ENCODE measurements at regions not wholly inside any gene's neighbourhood (a gene's known extent, or its start where the extent isn't known, plus 50 kb on each side); places are given as distances from the start of the nearest gene placed in this dataset.

- H3K9ac ChIP-seq (replicated peaks; ENCODE audit: extremely low read depth, insufficient read depth, low read length), result no peak overlapping the region
- no peak overlapping the region for H3K27ac ChIP-seq (ENCODE audit: insufficient read depth, low read depth, low read length)
- no peak overlapping the region for H2AFZ ChIP-seq (ENCODE audit: low read depth, low read length)
- H3K27me3 ChIP-seq (ENCODE audit: control insufficient read depth in 2 of 2, insufficient read depth in 2 of 2, low read length in 2 of 2), result no peaks in the 10 kb centered on the region
- peaks cover 4% of the 10 kb centered on the region for H3K9me3 ChIP-seq (replicated peaks; ENCODE audit: control insufficient read depth, insufficient read depth, low read length)
- no peaks in the 10 kb centered on the region for H3K79me2 ChIP-seq (ENCODE audit: control insufficient read depth, insufficient read depth, low read length)
- no peaks in the 10 kb centered on the region for H3K36me3 ChIP-seq (ENCODE audit: control insufficient read depth in 2 of 2, extremely low read depth in 1 of 2, insufficient read depth in 2 of 2, low read length in 2 of 2)
- no peak for DNase-seq (ENCODE audit: low read depth, low spot score)
- POLR2A ChIA-PET, result no interaction called here
- FAIRE-seq, result no peak
- H3K4me1 ChIP-seq (ENCODE audit: control insufficient read depth, extremely low read depth, insufficient read depth, low read length), result no peaks in the 10 kb centered on the region
- CTCF ChIA-PET, result no interaction called here
- no peak overlapping the region for H3K4me3 ChIP-seq (replicated peaks in 1 of 3; ENCODE audit: insufficient read depth in 1 of 3, low read depth in 1 of 3, low read length in 3 of 3)
- dilution Hi-C loops (cut with MboI; ENCODE audit: extremely low pct_ligation_motif_present, low sequenced_read_pairs), result no loop called here
- no peaks in the 10 kb centered on the region for H3K9me1 ChIP-seq (replicated peaks; ENCODE audit: control insufficient read depth, extremely low read depth, insufficient read depth, low read length)
- no TSS peak for BruUV-seq (replicated peaks)
- H4K20me1 ChIP-seq (replicated peaks; ENCODE audit: control insufficient read depth, extremely low read depth, insufficient read depth, low read length), result no peaks in the 10 kb centered on the region
- TF ChIP-seq CTCF (IDR thresholded peaks at IDR 0.05; ENCODE audit: extremely low read depth in 1 of 2, insufficient read depth in 1 of 2, low read depth in 1 of 2, low read length in 2 of 2) (no peak), POLR2A (IDR thresholded peaks at IDR 0.05; ENCODE audit: low read depth, low read length) (no peak), EZH2 (IDR thresholded peaks at IDR 0.05; ENCODE audit: borderline replicate concordance, low read depth, low read length, severe bottlenecking) (no peak), MYC (IDR thresholded peaks at IDR 0.05; ENCODE audit: low read depth, low read length) (no peak), GATA2 (IDR thresholded peaks at IDR 0.05; ENCODE audit: insufficient read depth, insufficient read length, low read depth, low read length) (no peak), JUN (IDR thresholded peaks at IDR 0.05; ENCODE audit: borderline replicate concordance, insufficient read depth, insufficient read length, low read depth) (no peak), POLR2AphosphoS5 (IDR thresholded peaks at IDR 0.05; ENCODE audit: insufficient read depth, low read depth, low read length) (no peak)
- no peak overlapping the region for H3K4me2 ChIP-seq (ENCODE audit: insufficient read depth, low read length)
- intact Hi-C loops (cut with micrococcal nuclease), result no loop called here
These were observed 306.1 kb upstream of the KIF2B start for GRCh38 chr17:53516636-53517035.

- DNase-seq (ENCODE audit: low read depth, low spot score) (no peak), FAIRE-seq (no peak)
- no peaks in the 10 kb centered on the region for H3K36me3 ChIP-seq (ENCODE audit: control insufficient read depth in 2 of 2, extremely low read depth in 1 of 2, insufficient read depth in 2 of 2, low read length in 2 of 2)
- intact Hi-C loops (cut with micrococcal nuclease) (no loop called here), dilution Hi-C loops (cut with MboI; ENCODE audit: extremely low pct_ligation_motif_present, low sequenced_read_pairs) (no loop called here)
- no TSS peak for BruUV-seq (replicated peaks)
- no peaks in the 10 kb centered on the region for H3K27me3 ChIP-seq (ENCODE audit: control insufficient read depth in 2 of 2, insufficient read depth in 2 of 2, low read length in 2 of 2)
- ChIA-PET CTCF (no interaction called here), POLR2A (no interaction called here)
- no peak overlapping the region for H3K4me3 ChIP-seq (replicated peaks in 1 of 3; ENCODE audit: insufficient read depth in 1 of 3, low read depth in 1 of 3, low read length in 3 of 3)
- H3K27ac ChIP-seq (ENCODE audit: insufficient read depth, low read depth, low read length), result no peak overlapping the region
- H4K20me1 ChIP-seq (replicated peaks; ENCODE audit: control insufficient read depth, extremely low read depth, insufficient read depth, low read length), result no peaks in the 10 kb centered on the region
- no peak for TF ChIP-seq GATA2 (IDR thresholded peaks at IDR 0.05; ENCODE audit: insufficient read depth, insufficient read length, low read depth, low read length)
- no peak for TF ChIP-seq MYC (IDR thresholded peaks at IDR 0.05; ENCODE audit: low read depth, low read length)
- no peak for TF ChIP-seq CTCF (IDR thresholded peaks at IDR 0.05; ENCODE audit: extremely low read depth in 1 of 2, insufficient read depth in 1 of 2, low read depth in 1 of 2, low read length in 2 of 2)
- no peak for TF ChIP-seq JUN (IDR thresholded peaks at IDR 0.05; ENCODE audit: borderline replicate concordance, insufficient read depth, insufficient read length, low read depth)
- TF ChIP-seq POLR2A (IDR thresholded peaks at IDR 0.05; ENCODE audit: low read depth, low read length), result no peak
- no peak for TF ChIP-seq FOS (IDR thresholded peaks at IDR 0.05; ENCODE audit: borderline replicate concordance, insufficient read depth, low read length)
- no peak for TF ChIP-seq POLR2AphosphoS5 (IDR thresholded peaks at IDR 0.05; ENCODE audit: insufficient read depth, low read depth, low read length)
- no peak for TF ChIP-seq EZH2 (IDR thresholded peaks at IDR 0.05; ENCODE audit: borderline replicate concordance, low read depth, low read length, severe bottlenecking)
- no peak for TF ChIP-seq MAX (IDR thresholded peaks at IDR 0.05; ENCODE audit: insufficient read depth, insufficient read length)
- no peak overlapping the region for H3K9ac ChIP-seq (replicated peaks; ENCODE audit: extremely low read depth, insufficient read depth, low read length)
- no peaks in the 10 kb centered on the region for H3K9me1 ChIP-seq (replicated peaks; ENCODE audit: control insufficient read depth, extremely low read depth, insufficient read depth, low read length)
- H3K79me2 ChIP-seq (ENCODE audit: control insufficient read depth, insufficient read depth, low read length), result no peaks in the 10 kb centered on the region
- no peaks in the 10 kb centered on the region for H3K4me1 ChIP-seq (ENCODE audit: control insufficient read depth, extremely low read depth, insufficient read depth, low read length)
- H3K9me3 ChIP-seq (replicated peaks; ENCODE audit: control insufficient read depth, insufficient read depth, low read length), result no peaks in the 10 kb centered on the region
- H3K4me2 ChIP-seq (ENCODE audit: insufficient read depth, low read length), result no peak overlapping the region
- H2AFZ ChIP-seq (ENCODE audit: low read depth, low read length), result no peak overlapping the region
These were observed 323.4 kb upstream of the KIF2B start for GRCh38 chr17:53499277-53499676.
